PC-3 (cell line): ENCODE measurements at regions not wholly inside any gene's neighbourhood (a gene's known extent, or its start where the extent isn't known, plus 50 kb on each side); places are given as distances from the start of the nearest gene placed in this dataset.

Source experiments
- CTCF ChIP-seq: fragments of 300-600 bp; sonication (generic); conservative IDR thresholded peaks from 2 replicates; pipeline ENCODE4 v1.5.1; 2017; ENCODE audit warnings: antibody characterized with exemption, low read depth, mild to moderate bottlenecking, low read length
- EZH2 ChIP-seq: fragments of 300-600 bp; sonication (generic); IDR thresholded peaks from one replicate; pipeline ENCODE4 v1.6.1; 2017; ENCODE audit warnings: antibody characterized with exemption, mild to moderate bottlenecking, low read length; ENCODE audit not compliant: unreplicated experiment
- EZH2phosphoT487 ChIP-seq: fragments of 300-600 bp; sonication (generic); IDR thresholded peaks from 2 replicates; pipeline ENCODE4 v1.6.1; 2018; ENCODE audit warnings: mild to moderate bottlenecking, antibody characterized with exemption, low read length, borderline replicate concordance

GRCh38 chr15:95171564-95171963 lies 940.2 kb downstream of the MCTP2 start:
- TF ChIP-seq CTCF (no peak), EZH2phosphoT487 (no peak), EZH2 (no peak)
